Retinal pigment epithelial cell (primary cell): ENCODE measurements at regions not wholly inside any gene's neighbourhood (a gene's known extent, or its start where the extent isn't known, plus 50 kb on each side); places are given as distances from the start of the nearest gene placed in this dataset.

Experiments used
- DNase-seq: peaks from one replicate; pipeline ENCODE4 v3.0.0-alpha.2; 2010; ENCODE audit warnings: low read depth
- H3K4me3 ChIP-seq: 2 replicates; pipeline ENCODE4 v1.5.1; 2011; ENCODE audit warnings: mild to moderate bottlenecking, low read length, control low read depth, moderate library complexity
- TF ChIP-seq, protein P1 (sequence below): conservative IDR thresholded peaks from 2 replicates; pipeline ENCODE4 v1.5.1; 2011; ENCODE audit warnings: low read depth, low read length, control low read depth, inconsistent platforms

DNA sequence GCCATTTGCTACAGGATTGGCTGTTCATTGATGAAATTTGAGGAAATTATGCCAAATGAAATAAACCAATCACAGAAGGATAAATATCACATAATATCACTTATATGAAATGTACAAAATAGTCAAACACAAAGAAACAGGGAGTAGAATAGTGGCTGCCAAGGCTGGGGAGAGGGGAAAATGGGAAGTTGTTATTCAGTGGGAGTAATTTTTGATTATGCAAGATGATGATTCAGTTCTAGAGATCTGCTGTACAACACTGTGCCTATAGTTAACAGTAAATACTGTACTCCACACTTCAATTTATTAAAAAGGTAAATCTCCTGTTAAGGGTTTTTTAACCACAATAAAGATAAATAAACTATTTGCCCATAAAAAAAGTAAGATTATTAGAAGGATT is 101.1 kb downstream of the TMA16 start:
- TF ChIP-seq, protein P1, sequence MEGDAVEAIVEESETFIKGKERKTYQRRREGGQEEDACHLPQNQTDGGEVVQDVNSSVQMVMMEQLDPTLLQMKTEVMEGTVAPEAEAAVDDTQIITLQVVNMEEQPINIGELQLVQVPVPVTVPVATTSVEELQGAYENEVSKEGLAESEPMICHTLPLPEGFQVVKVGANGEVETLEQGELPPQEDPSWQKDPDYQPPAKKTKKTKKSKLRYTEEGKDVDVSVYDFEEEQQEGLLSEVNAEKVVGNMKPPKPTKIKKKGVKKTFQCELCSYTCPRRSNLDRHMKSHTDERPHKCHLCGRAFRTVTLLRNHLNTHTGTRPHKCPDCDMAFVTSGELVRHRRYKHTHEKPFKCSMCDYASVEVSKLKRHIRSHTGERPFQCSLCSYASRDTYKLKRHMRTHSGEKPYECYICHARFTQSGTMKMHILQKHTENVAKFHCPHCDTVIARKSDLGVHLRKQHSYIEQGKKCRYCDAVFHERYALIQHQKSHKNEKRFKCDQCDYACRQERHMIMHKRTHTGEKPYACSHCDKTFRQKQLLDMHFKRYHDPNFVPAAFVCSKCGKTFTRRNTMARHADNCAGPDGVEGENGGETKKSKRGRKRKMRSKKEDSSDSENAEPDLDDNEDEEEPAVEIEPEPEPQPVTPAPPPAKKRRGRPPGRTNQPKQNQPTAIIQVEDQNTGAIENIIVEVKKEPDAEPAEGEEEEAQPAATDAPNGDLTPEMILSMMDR: no peak
- H3K4me3 ChIP-seq: no peak overlapping the region
- DNase-seq: no peak

DNA sequence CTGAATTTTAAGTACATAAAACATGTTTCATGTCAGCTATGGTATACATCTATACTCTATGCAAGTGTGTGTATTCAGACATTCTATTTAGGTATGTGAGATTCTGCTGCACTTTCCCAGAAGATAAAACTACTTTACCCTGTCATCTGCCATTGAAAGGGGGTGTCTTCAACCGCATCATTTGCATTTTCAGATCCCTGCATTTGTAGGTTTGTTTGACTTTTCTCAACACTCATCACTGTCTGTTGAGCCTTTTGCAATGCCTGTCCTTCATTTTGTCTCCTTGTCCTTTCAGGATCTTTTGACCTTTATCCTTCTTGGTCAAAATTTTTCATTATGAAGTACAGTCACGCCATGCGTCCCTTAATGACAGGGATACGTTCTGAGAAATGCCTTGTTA is 103.5 kb downstream of the TMA16 start:
- no peak for DNase-seq
- no peak overlapping the region for H3K4me3 ChIP-seq
- TF ChIP-seq, protein P1: no peak

DNA sequence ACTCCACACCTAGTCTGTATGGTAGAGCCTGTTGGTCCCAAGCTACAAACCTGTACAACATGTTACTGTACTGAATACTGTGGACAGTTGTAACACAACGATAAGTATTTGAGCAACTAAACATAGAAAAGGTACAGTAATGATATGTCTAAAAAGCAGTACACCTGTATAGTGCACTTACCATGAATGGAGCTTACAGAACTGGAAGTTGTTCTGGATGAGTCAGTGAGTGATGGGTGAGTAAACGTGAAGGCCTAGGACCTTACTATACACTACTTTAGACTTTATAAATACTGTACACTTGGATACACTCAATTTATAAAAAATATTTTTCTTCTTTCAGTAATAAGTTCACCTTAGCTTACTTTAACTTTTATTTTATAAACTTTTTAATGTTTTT is 104.0 kb downstream of the TMA16 start:
- DNase-seq: no peak
- H3K4me3 ChIP-seq: no peak overlapping the region
- TF ChIP-seq, protein P1: no peak

DNA sequence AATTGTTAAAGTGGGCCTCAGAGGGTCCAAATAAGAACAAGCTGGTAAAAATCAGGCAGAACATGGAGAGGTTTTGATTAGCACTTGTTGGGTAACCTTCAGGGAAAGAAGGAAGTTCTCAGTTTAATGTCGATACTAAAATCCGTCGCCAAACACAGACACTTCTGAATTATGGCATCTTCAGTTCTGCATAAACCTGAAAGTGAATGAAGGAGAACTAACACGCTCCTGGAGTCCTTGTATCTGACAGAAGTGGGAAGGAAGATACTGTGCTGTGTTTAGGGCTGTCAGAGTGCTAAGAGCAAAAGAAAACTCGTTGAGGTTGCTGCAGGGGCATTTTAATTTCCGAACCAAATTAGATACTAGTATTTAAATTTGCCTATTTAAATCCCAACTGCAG is 106.2 kb downstream of the TMA16 start:
- no peak overlapping the region for H3K4me3 ChIP-seq
- TF ChIP-seq, protein P1: no peak
- DNase-seq: no peak

DNA sequence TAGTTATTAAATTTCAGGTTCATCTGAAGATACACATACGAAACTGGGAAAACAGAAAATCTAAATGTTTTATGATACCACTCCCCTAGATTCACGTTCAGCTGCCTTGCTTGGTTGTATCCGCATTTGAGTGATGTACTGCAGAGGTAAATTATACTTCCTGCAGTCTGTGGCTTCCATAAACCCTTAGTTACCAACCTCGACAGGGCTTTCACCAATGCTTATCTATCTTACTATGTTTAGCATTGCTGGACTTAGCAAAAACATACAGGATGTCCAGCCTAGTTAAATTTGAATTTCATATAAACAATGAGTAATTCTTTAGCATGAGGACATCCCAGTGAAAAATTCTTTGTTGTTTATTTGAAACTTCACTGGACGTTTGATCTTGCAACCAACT is 108.8 kb downstream of the TMA16 start:
- no peak for DNase-seq
- no peak overlapping the region for H3K4me3 ChIP-seq
- TF ChIP-seq, protein P1: no peak

DNA sequence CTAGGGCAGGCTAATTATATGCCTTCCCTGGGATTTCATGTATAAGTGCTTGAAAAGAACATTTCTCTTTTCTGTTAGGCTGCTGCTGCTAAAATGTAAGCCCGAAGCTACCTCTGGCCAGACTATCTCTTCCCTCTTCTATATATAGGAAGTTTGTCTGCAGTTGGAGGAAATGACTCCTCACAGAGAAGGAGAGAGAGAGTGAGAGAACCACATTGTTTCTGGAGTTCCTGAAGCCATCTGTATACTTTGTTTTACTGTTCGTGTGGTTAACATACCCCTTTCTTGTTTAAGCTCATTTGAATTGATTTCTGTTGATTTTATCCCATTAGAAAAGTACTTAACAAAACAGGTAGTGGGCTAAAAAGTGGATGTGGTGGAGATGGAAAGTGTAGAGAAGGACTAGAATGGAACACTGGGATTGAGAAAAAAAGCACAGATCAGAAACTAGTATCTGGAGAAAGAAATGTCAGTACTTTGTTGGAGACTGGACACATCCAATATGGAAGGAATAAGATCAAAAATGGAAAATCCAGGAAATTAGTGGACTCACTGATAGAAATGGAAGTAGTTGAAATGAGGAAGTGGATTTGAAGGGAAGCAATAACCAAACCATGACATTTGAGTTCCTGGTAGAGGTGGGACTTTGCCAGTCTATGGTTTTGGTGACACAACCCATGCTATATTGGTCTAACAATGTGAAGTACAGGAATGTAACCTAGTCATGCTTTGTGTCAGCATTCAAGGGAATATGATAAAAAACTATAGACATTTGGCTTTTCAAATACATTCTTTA is 112.6 kb downstream of the TMA16 start:
- H3K4me3 ChIP-seq: no peak overlapping the region
- no peak for DNase-seq
- TF ChIP-seq, protein P1: no peak

DNA sequence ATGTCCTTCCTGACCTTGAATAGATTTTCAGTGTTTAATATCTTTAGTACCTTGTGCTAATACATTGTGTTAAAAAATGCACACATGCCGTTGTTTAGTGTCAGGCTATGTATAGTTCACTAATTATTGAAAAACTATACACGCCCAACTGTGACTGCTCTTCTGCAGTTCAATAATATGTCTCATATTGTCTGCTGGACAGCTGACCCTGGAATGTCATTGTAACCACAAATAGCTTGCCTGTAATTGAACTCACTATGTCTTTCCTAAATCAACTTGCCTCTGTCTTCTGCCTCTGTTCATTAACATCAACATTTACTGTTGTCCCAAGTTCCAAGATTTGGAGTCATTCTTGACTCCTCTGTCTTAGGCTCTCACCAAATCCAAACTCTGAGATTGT is 114.5 kb downstream of the TMA16 start:
- H3K4me3 ChIP-seq: no peak overlapping the region
- TF ChIP-seq, protein P1: no peak
- DNase-seq: no peak
